ENCODE measurements at regions not wholly inside any gene's neighbourhood (a gene's known extent, or its start where the extent isn't known, plus 50 kb on each side); places are given as distances from the start of the nearest gene placed in this dataset.

DNA sequence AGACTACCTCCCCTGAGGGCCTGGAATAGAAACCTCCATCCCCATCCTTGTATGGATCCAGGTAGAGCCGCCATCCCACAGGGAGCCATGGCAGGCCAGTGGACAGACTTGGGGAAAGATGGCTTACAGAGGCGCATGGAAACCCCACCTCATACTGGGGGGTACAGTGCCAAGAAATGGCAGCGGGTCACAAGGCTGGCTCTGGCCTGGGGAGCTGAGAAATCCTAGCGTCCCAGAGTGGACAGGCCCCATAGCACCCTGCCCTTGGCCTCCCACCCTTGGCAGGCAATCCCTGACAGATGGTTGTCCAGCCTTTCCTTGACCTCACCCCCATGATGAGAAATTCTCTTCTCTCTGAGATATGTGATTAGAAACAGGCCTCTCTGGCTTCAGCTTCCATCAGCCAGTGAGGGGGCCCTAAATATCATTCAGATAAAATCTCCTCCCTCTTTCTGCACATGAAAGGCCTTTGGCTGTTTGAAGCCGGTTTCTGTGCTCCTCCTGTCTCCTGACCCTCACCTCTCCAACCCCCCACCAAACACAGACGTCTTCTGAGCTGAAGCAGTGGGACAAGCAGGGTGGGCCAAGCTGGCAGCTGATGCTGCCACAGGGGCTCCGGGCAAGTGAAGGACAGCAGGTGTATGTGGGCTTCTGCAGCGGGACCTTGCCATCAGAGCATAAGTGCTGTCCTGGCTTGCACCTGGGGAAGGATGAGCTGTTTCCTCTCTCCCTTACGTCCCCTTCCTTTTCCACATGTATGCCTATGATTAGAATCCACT, 204.4 kb upstream of the MAMLD1 start:
- Histone ChIP-seq H3K4me3 (ENCODE audit: low read depth, low read length) (no peak overlapping the region), H3K36me3 (ENCODE audit: control insufficient read depth, insufficient read depth, low read length) (no peaks in the 10 kb centered on the region), H3K9ac (ENCODE audit: low read depth, low read length) (no peak overlapping the region), H3K9me3 (ENCODE audit: control insufficient read depth, insufficient read depth, low read length) (no peaks in the 10 kb centered on the region), H3K4me1 (ENCODE audit: control insufficient read depth, insufficient read depth, low read length) (no peaks in the 10 kb centered on the region), H3K27me3 (ENCODE audit: control insufficient read depth, insufficient read depth, low read length) (no peaks in the 10 kb centered on the region)

GRCh38 chrX:150159537-150159936, 203.6 kb upstream of the MAMLD1 start:
- Histone ChIP-seq H3K4me1 (ENCODE audit: control insufficient read depth, insufficient read depth, low read length) (no peaks in the 10 kb centered on the region), H3K27me3 (ENCODE audit: control insufficient read depth, insufficient read depth, low read length) (no peaks in the 10 kb centered on the region), H3K9ac (ENCODE audit: low read depth, low read length) (no peak overlapping the region), H3K9me3 (ENCODE audit: control insufficient read depth, insufficient read depth, low read length) (no peaks in the 10 kb centered on the region), H3K4me3 (ENCODE audit: low read depth, low read length) (no peak overlapping the region), H3K36me3 (ENCODE audit: control insufficient read depth, insufficient read depth, low read length) (no peaks in the 10 kb centered on the region)

DNA sequence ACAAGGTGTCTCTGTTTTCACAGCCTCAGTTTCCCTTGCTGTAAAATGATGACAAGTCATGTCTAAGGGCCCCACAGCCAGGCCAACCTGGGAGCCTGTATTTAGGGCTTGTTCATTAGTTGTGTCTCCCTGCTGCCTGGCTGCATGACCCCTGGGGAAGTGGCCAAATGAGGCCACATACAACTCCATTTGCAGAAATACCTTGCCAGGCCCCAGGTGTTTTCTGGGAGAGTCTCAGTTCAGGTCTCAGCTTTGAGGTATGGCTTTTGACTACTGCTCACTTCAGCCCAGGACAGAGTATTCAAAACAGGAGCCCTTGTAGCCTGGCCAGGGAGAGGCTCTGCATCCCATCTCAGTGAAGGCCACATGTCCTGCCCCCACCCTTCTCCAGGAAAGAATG, 202.5 kb upstream of the MAMLD1 start:
- no peaks in the 10 kb centered on the region for H3K27me3 ChIP-seq (ENCODE audit: control insufficient read depth, insufficient read depth, low read length)
- no peaks in the 10 kb centered on the region for H3K9me3 ChIP-seq (ENCODE audit: control insufficient read depth, insufficient read depth, low read length)
- no peaks in the 10 kb centered on the region for H3K4me1 ChIP-seq (ENCODE audit: control insufficient read depth, insufficient read depth, low read length)
- no peak overlapping the region for H3K4me3 ChIP-seq (ENCODE audit: low read depth, low read length)
- H3K9ac ChIP-seq (ENCODE audit: low read depth, low read length) = no peak overlapping the region
- no peaks in the 10 kb centered on the region for H3K36me3 ChIP-seq (ENCODE audit: control insufficient read depth, insufficient read depth, low read length)

- no peaks in the 10 kb centered on the region for H3K36me3 ChIP-seq (ENCODE audit: control insufficient read depth, insufficient read depth, low read length)
- no peaks in the 10 kb centered on the region for H3K27me3 ChIP-seq (ENCODE audit: control insufficient read depth, insufficient read depth, low read length)
- H3K9ac ChIP-seq (ENCODE audit: low read depth, low read length) = no peak overlapping the region
- no peaks in the 10 kb centered on the region for H3K4me1 ChIP-seq (ENCODE audit: control insufficient read depth, insufficient read depth, low read length)
- no peak overlapping the region for H3K4me3 ChIP-seq (ENCODE audit: low read depth, low read length)
- no peaks in the 10 kb centered on the region for H3K9me3 ChIP-seq (ENCODE audit: control insufficient read depth, insufficient read depth, low read length)
These were observed 201.9 kb upstream of the MAMLD1 start for GRCh38 chrX:150161193-150161592.

DNA sequence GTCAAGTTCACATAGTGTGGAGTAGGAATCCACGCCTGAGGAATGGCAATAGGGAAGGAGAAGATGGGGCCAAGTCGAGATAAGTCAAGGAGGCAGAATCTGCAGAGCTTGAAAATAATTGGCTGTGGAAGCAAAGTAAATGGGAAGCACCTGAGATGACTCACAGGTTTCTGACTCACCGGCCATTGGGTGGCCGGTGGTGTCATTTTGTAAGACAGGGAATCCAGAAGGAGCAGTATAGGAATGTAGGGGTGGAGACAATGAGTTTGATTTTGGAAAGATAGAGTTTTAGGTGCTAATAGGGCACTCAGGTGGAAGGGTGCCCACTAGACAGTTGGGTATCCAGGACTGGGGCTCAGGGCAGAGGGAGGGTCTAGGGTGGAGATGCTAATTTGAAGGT, 201.0 kb upstream of the MAMLD1 start:
- Histone ChIP-seq H3K4me3 (ENCODE audit: low read depth, low read length) (no peak overlapping the region), H3K4me1 (ENCODE audit: control insufficient read depth, insufficient read depth, low read length) (no peaks in the 10 kb centered on the region), H3K36me3 (ENCODE audit: control insufficient read depth, insufficient read depth, low read length) (no peaks in the 10 kb centered on the region), H3K9ac (ENCODE audit: low read depth, low read length) (no peak overlapping the region), H3K27me3 (ENCODE audit: control insufficient read depth, insufficient read depth, low read length) (no peaks in the 10 kb centered on the region), H3K9me3 (ENCODE audit: control insufficient read depth, insufficient read depth, low read length) (no peaks in the 10 kb centered on the region)

GRCh38 chrX:150163221-150163930, 199.7 kb upstream of the MAMLD1 start:
- Histone ChIP-seq H3K4me1 (ENCODE audit: control insufficient read depth, insufficient read depth, low read length) (no peaks in the 10 kb centered on the region), H3K4me3 (ENCODE audit: low read depth, low read length) (no peak overlapping the region), H3K9me3 (ENCODE audit: control insufficient read depth, insufficient read depth, low read length) (no peaks in the 10 kb centered on the region), H3K36me3 (ENCODE audit: control insufficient read depth, insufficient read depth, low read length) (no peaks in the 10 kb centered on the region), H3K9ac (ENCODE audit: low read depth, low read length) (no peak overlapping the region), H3K27me3 (ENCODE audit: control insufficient read depth, insufficient read depth, low read length) (no peaks in the 10 kb centered on the region)

GRCh38 chrX:150163956-150164726, 199.0 kb upstream of the MAMLD1 start:
- no peaks in the 10 kb centered on the region for H3K27me3 ChIP-seq (ENCODE audit: control insufficient read depth, insufficient read depth, low read length)
- H3K9ac ChIP-seq (ENCODE audit: low read depth, low read length) = no peak overlapping the region
- no peak overlapping the region for H3K4me3 ChIP-seq (ENCODE audit: low read depth, low read length)
- H3K4me1 ChIP-seq (ENCODE audit: control insufficient read depth, insufficient read depth, low read length) = no peaks in the 10 kb centered on the region
- H3K9me3 ChIP-seq (ENCODE audit: control insufficient read depth, insufficient read depth, low read length) = no peaks in the 10 kb centered on the region
- H3K36me3 ChIP-seq (ENCODE audit: control insufficient read depth, insufficient read depth, low read length) = no peaks in the 10 kb centered on the region

DNA sequence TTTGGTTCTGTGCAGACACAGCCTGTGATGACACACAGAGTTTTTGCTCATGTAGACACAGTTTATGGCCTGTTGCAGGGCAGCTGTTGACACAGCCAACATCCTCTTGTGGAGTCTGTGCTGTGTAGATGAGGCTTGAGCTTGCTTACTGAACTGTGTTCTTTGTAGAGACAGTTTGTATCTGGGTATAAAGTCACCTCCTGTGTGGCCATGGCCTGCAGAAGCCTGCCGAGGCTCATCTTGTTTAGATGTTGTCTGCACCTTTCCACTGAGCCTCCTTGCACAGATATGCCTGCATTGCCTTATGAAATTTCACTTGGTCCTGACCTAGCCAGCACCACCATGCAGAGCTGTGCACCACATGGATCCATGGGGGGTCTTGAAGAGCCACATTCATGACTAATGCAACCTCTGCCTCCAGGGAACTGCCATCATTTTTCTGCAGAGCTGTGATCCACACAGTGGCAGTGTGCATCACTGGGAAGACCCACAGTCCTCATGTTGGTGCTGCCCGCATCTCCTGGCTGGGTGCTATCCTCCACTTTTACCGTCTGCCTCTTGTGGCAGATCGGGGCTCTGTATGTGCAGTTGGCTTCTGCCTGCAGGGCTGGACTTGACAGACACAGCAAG, 198.0 kb upstream of the MAMLD1 start:
- Histone ChIP-seq H3K27me3 (ENCODE audit: control insufficient read depth, insufficient read depth, low read length) (no peaks in the 10 kb centered on the region), H3K4me3 (ENCODE audit: low read depth, low read length) (no peak overlapping the region), H3K9me3 (ENCODE audit: control insufficient read depth, insufficient read depth, low read length) (no peaks in the 10 kb centered on the region), H3K36me3 (ENCODE audit: control insufficient read depth, insufficient read depth, low read length) (no peaks in the 10 kb centered on the region), H3K9ac (ENCODE audit: low read depth, low read length) (no peak overlapping the region), H3K4me1 (ENCODE audit: control insufficient read depth, insufficient read depth, low read length) (no peaks in the 10 kb centered on the region)

DNA sequence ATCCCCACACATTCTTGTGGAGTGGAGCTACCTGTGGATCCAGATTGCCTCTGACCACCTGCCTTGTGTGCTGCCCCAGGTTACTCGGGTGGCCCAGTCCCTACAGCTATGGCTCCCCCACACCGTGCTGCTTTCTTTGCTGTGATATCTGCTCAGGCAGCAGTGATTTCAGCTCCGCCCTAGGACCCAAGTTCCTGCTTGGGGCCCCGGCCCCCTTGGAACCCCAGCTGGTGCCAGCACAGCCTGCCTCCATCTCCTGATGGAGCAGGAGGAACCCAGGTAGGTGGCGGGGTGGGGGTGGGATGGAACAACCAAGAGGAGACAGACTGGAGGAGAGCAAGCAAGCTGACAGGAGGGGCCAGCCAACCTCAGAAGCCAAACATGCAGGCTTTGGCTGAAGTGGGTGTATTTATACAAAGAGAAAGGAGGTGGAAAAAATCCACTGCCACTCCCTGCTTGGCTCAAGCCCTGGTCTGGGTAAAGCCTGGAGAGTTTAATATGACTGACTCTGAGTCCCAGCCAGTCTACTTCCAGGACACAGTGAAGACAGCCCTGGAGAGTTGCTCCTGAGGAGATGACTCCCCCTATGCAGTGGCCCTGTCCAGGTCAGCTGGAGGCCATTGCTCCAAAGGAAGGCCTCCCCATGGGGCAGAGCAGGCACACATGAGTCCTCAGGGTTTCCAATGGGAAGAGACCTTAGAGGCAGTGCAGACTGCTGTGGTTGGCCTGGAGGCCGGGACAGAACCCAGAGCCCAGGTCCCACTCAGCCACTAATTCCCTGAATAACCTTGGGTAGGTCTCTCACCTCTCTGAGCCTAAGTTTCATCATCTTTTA, 197.1 kb upstream of the MAMLD1 start:
- H3K4me3 ChIP-seq (ENCODE audit: low read depth, low read length) = no peak overlapping the region

GRCh38 chrX:150167482-150168324, 195.4 kb upstream of the MAMLD1 start:
- no peaks in the 10 kb centered on the region for H3K9me3 ChIP-seq (ENCODE audit: control insufficient read depth, insufficient read depth, low read length)
- no peak overlapping the region for H3K4me3 ChIP-seq (ENCODE audit: low read depth, low read length)
- H3K36me3 ChIP-seq (ENCODE audit: control insufficient read depth, insufficient read depth, low read length) = no peaks in the 10 kb centered on the region
- H3K9ac ChIP-seq (ENCODE audit: low read depth, low read length) = no peak overlapping the region
- no peaks in the 10 kb centered on the region for H3K4me1 ChIP-seq (ENCODE audit: control insufficient read depth, insufficient read depth, low read length)
- H3K27me3 ChIP-seq (ENCODE audit: control insufficient read depth, insufficient read depth, low read length) = no peaks in the 10 kb centered on the region

More for the DNA sequence above, 197.1 kb upstream of the MAMLD1 start:
- no peaks in the 10 kb centered on the region for H3K36me3 ChIP-seq (ENCODE audit: control insufficient read depth, insufficient read depth, low read length)
- H3K4me1 ChIP-seq (ENCODE audit: control insufficient read depth, insufficient read depth, low read length) = no peaks in the 10 kb centered on the region
- H3K27me3 ChIP-seq (ENCODE audit: control insufficient read depth, insufficient read depth, low read length) = no peaks in the 10 kb centered on the region
- no peak overlapping the region for H3K9ac ChIP-seq (ENCODE audit: low read depth, low read length)
- H3K9me3 ChIP-seq (ENCODE audit: control insufficient read depth, insufficient read depth, low read length) = no peaks in the 10 kb centered on the region

All from iPS-15b (cell line).